Ascending aorta (tissue), 2 donors: ENCODE measurements at regions not wholly inside any gene's neighbourhood (a gene's known extent, or its start where the extent isn't known, plus 50 kb on each side); places are given as distances from the start of the nearest gene placed in this dataset.

Experiments
- DNase-seq, 2 donors: peaks; one replicate each; pipeline ENCODE4 v3.0.0-alpha.2; 2019; ENCODE audit warnings: low spot score in 2 of 2
- H3K27ac ChIP-seq, 2 donors: fragments of 200-600 bp; sonication (generic); one replicate each; pipeline ENCODE4 v1.5.1; 2016 to 2017; ENCODE audit warnings: mild to moderate bottlenecking in 1 of 2
- H3K27me3 ChIP-seq: fragments of 200-600 bp; sonication (generic); one replicate; pipeline ENCODE4 v1.5.1; 2017
- H3K36me3 ChIP-seq, 2 donors: fragments of 200-600 bp; sonication (generic); one replicate each; pipeline ENCODE4 v1.5.1; 2016
- H3K4me1 ChIP-seq, 2 donors: fragments of 200-600 bp; sonication (generic); one replicate each; pipeline ENCODE4 v1.5.1; 2016 to 2017; ENCODE audit warnings: mild to moderate bottlenecking in 1 of 2
- H3K4me3 ChIP-seq, 2 donors: fragments of 200-600 bp; sonication (generic); one replicate each; pipeline ENCODE4 v1.5.1; 2016 to 2017; ENCODE audit warnings: mild to moderate bottlenecking in 1 of 2
- H3K9me3 ChIP-seq, 2 donors: fragments of 200-600 bp; sonication (generic); one replicate each; pipeline ENCODE4 v1.5.1; 2016
- intact Hi-C: fragments of 100-400 bp; cut with DNase I; formaldehyde crosslinking; loops from one replicate; pipeline ENCODE4 v1.15.1; 2023
- TF ChIP-seq, protein P1 (sequence below), 3 experiments: fragments of 200-600 bp in 2 of 3; fragments of 450-650 bp in 1 of 3; sonication (generic) in 2 of 3; IDR thresholded peaks; one replicate each; pipeline ENCODE4 v1.5.1; 2016 to 2019; ENCODE audit warnings: antibody characterized with exemption in 3 of 3, mild to moderate bottlenecking in 1 of 3, moderate library complexity in 1 of 3

DNA sequence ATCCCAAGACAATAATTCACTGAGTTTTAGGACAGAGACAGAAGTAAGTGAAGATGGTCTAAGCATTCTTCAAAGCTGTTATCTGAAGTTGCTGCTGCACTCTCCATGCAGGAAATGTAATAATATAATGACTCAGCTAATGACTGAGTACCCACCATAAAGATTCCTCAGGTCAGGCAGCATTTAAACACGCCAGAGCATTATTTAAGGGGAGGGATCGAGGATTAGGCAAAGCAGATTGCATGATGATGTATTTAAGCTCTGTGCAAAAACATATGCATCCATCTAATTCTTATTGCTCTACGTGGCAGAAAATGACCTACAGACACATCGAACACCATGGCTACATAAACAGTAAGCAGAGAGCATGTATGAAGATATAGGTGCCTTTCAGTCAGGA lies 216.4 kb downstream of the UNC5CL start:
- H3K9me3 ChIP-seq, result no peaks in the 10 kb centered on the region
- TF ChIP-seq, protein P1, sequence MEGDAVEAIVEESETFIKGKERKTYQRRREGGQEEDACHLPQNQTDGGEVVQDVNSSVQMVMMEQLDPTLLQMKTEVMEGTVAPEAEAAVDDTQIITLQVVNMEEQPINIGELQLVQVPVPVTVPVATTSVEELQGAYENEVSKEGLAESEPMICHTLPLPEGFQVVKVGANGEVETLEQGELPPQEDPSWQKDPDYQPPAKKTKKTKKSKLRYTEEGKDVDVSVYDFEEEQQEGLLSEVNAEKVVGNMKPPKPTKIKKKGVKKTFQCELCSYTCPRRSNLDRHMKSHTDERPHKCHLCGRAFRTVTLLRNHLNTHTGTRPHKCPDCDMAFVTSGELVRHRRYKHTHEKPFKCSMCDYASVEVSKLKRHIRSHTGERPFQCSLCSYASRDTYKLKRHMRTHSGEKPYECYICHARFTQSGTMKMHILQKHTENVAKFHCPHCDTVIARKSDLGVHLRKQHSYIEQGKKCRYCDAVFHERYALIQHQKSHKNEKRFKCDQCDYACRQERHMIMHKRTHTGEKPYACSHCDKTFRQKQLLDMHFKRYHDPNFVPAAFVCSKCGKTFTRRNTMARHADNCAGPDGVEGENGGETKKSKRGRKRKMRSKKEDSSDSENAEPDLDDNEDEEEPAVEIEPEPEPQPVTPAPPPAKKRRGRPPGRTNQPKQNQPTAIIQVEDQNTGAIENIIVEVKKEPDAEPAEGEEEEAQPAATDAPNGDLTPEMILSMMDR (IDR thresholded peaks at IDR 0.05), result no peak
- H3K36me3 ChIP-seq, result no peaks in the 10 kb centered on the region

DNA sequence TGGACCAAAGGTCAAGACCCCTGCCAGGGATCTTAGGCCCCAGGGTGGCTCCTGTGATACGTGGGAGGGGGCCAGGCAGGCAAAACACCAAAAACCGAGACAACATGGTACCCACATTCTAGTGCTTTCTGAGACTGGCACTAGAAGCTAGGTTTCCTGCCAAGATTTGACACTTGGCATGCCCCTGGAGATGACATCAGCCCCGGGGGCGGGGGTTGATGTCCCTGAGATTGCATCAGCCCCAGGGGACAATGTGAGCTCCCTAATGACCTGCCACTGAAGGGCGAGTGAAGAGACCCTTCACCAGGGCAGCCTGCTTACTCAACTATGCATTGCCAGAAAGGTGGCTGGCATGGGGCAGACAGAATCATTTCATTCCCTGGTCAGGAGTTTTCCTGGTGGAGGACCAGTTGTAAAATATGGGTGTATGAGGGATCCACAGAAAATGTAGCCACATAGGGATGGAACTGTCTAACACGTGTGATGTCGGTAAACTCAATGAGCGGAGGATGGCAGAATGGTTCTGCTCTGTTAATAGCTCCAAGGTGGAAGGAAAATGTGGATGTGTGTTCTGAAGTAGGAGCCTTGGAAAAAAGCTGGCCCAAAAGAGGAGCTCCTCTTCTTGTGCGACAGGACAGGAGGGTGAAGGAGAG lies 219.7 kb downstream of the UNC5CL start:
- H3K9me3 ChIP-seq, result no peaks in the 10 kb centered on the region
- intact Hi-C loops, result no loop called here
- TF ChIP-seq, protein P1 (IDR thresholded peaks at IDR 0.05), result no peak
- no peaks in the 10 kb centered on the region for H3K36me3 ChIP-seq
- H3K27ac ChIP-seq, result no peak overlapping the region
- no peak overlapping the region for H3K4me3 ChIP-seq
- H3K27me3 ChIP-seq, result no peaks in the 10 kb centered on the region
- no peaks in the 10 kb centered on the region for H3K4me1 ChIP-seq
- no peak for DNase-seq

More for the DNA sequence above, 216.4 kb downstream of the UNC5CL start:
- Histone ChIP-seq H3K4me3 (no peak overlapping the region), H3K4me1 (no peaks in the 10 kb centered on the region), H3K27ac (no peak overlapping the region), H3K27me3 (no peaks in the 10 kb centered on the region)
- intact Hi-C loops, result loop anchor here (10.0 kb wide), 1 partner anchor 238 kb away; the partner anchor contains the start of gene LRFN2
- no peak for DNase-seq

DNA sequence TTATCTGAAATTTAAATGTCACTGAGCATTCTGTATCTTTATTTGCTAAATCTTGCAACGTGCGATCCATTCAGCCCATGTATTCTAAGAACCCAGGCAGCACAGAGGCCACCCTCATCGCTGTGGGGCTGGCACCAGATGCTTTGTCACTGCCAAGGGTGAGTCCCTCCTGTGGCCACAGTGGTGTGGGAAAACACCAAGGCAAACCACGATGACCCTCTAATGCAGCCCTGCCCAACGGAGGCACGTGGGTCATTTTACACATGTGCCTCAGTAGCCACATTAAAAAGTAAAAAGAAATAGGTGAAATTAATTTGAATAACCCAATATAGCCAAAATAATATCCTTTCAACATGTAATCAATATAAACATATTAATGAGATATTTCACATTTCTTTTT lies 221.7 kb downstream of the UNC5CL start:
- no peaks in the 10 kb centered on the region for H3K36me3 ChIP-seq
- TF ChIP-seq, protein P1 (IDR thresholded peaks at IDR 0.05), result no peak
- intact Hi-C loops, result no loop called here
- no peak for DNase-seq
- no peak overlapping the region for H3K27ac ChIP-seq
- no peaks in the 10 kb centered on the region for H3K9me3 ChIP-seq
- no peaks in the 10 kb centered on the region for H3K4me1 ChIP-seq
- H3K27me3 ChIP-seq, result no peaks in the 10 kb centered on the region
- no peak overlapping the region for H3K4me3 ChIP-seq

DNA sequence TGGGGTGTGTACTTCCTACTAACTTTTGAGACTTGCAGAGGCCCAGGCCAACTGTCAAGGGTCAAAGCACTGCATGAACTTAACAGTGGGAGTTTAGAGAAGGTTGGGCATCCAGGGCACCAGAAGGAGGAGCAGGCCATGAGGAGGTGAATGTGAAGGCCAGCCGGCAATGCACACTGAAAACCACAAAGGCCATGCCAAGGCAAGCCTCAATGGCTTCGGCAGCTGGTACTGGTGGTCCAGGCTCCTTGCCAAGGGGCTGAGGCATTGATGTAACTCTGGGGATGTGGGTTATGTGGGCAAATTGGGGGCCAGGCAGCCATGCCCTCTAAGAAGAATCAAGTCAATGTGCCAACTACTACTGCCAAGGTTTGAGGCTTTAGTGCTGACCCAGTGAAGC lies 222.4 kb downstream of the UNC5CL start:
- no peak for DNase-seq
- no peak overlapping the region for H3K4me3 ChIP-seq
- intact Hi-C loops, result no loop called here

DNA sequence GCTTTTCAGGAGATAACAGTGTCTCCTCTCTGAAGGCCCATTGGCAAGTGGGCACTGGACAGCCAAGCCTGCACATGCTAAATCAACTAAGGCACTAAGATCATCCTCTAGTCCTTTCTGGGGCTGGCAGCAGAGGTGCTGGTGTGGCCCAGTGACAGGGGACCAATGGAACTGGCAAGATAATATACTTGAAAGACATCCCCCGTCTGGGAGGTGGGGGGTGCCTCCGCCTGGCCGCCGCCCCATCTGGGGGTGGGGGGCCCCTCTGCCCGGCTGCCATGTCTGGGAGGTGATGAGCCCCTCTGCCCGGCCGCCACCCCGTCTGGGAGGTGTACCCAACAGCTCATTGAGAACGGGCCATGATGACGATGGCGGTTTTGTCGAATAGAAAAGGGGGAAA lies 223.3 kb downstream of the UNC5CL start:
- Histone ChIP-seq H3K9me3 (no peaks in the 10 kb centered on the region), H3K36me3 (no peaks in the 10 kb centered on the region), H3K27ac (no peak overlapping the region), H3K4me3 (no peak overlapping the region), H3K27me3 (no peaks in the 10 kb centered on the region), H3K4me1 (no peaks in the 10 kb centered on the region)
- intact Hi-C loops, result no loop called here
- no peak for DNase-seq
- TF ChIP-seq, protein P1 (IDR thresholded peaks at IDR 0.05), result no peak

More for the DNA sequence above, 222.4 kb downstream of the UNC5CL start:
- Histone ChIP-seq H3K4me1 (no peaks in the 10 kb centered on the region), H3K27ac (no peak overlapping the region), H3K9me3 (no peaks in the 10 kb centered on the region), H3K36me3 (no peaks in the 10 kb centered on the region), H3K27me3 (no peaks in the 10 kb centered on the region)
- TF ChIP-seq, protein P1 (IDR thresholded peaks at IDR 0.05), result no peak

DNA sequence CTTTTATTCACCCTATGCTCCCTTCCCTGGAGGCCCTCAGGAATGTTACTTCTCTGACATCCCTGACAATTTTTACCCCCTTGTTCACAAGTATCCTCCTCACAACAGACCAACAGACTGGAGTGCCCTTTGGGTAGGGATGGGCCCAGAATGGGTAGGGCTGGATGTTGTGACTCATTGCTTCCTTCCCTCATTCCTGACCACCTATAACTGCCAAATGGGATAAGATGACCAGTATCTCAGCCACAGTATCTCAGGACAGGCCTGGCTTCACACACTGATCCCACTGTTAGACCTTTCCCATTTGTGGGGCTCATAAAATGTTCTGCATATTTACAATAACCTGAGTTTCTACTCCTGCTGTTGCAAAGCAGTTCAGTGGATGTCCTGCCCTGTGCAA lies 223.0 kb upstream of the LRFN2 start:
- Histone ChIP-seq H3K4me3 (no peak overlapping the region), H3K36me3 (no peaks in the 10 kb centered on the region), H3K27me3 (no peaks in the 10 kb centered on the region), H3K27ac (no peak overlapping the region), H3K9me3 (no peaks in the 10 kb centered on the region), H3K4me1 (no peaks in the 10 kb centered on the region)
- DNase-seq, result no peak
- intact Hi-C loops, result no loop called here
- TF ChIP-seq, protein P1 (IDR thresholded peaks at IDR 0.05), result no peak
